NCI-H1105 (cell line): ENCODE measurements at regions not wholly inside any gene's neighbourhood (a gene's known extent, or its start where the extent isn't known, plus 50 kb on each side); places are given as distances from the start of the nearest gene placed in this dataset.

Experiments
- DNase-seq: peaks from one replicate; lab custom pipeline; 2025; lab: John Stamatoyannopoulos, UW

GRCh38 chr7:115125750-115126149 lies 203.9 kb downstream of the MDFIC start:
- no peak for DNase-seq

GRCh38 chr7:115125312-115125711 lies 203.4 kb downstream of the MDFIC start:
- no peak for DNase-seq

- no peak for DNase-seq
Measured at GRCh38 chr7:115124409-115124939, 202.6 kb downstream of the MDFIC start.

- no peak for DNase-seq
Measured at GRCh38 chr7:115123441-115123840, 201.5 kb downstream of the MDFIC start.

- no peak for DNase-seq
Measured at GRCh38 chr7:115122388-115122787, 200.5 kb downstream of the MDFIC start.

- no peak for DNase-seq
Measured at GRCh38 chr7:115117748-115118147, 195.9 kb downstream of the MDFIC start.

- DNase-seq: no peak
Measured at GRCh38 chr7:115116773-115117715, 195.2 kb downstream of the MDFIC start.

GRCh38 chr7:115113776-115114175 lies 191.9 kb downstream of the MDFIC start:
- no peak for DNase-seq

- DNase-seq: no peak
Measured at GRCh38 chr7:115113131-115113530, 191.2 kb downstream of the MDFIC start.

- no peak for DNase-seq
Measured at GRCh38 chr7:115110523-115110922, 188.6 kb downstream of the MDFIC start.

GRCh38 chr7:115106316-115106715 lies 184.4 kb downstream of the MDFIC start:
- DNase-seq: no peak

- no peak for DNase-seq
Measured at GRCh38 chr7:115102738-115103137, 180.8 kb downstream of the MDFIC start.

- DNase-seq: no peak
Measured at GRCh38 chr7:115101199-115101598, 179.3 kb downstream of the MDFIC start.

GRCh38 chr7:115099906-115100305 lies 178.0 kb downstream of the MDFIC start:
- no peak for DNase-seq

- DNase-seq: no peak
Measured at GRCh38 chr7:115097175-115097671, 175.3 kb downstream of the MDFIC start.

- no peak for DNase-seq
Measured at GRCh38 chr7:115096262-115096661, 174.4 kb downstream of the MDFIC start.

- DNase-seq: no peak
Measured at GRCh38 chr7:115094163-115094562, 172.3 kb downstream of the MDFIC start.

- DNase-seq: no peak
Measured at GRCh38 chr7:115088893-115089292, 167.0 kb downstream of the MDFIC start.

GRCh38 chr7:115087437-115087836 lies 165.5 kb downstream of the MDFIC start:
- no peak for DNase-seq

- no peak for DNase-seq
Measured at GRCh38 chr7:115086146-115086841, 164.4 kb downstream of the MDFIC start.

GRCh38 chr7:115085421-115085820 lies 163.5 kb downstream of the MDFIC start:
- no peak for DNase-seq

GRCh38 chr7:115083935-115084334 lies 162.0 kb downstream of the MDFIC start:
- DNase-seq: no peak

- no peak for DNase-seq
Measured at GRCh38 chr7:115081772-115082171, 159.9 kb downstream of the MDFIC start.
